A673 (cell line): ENCODE measurements at regions not wholly inside any gene's neighbourhood (a gene's known extent, or its start where the extent isn't known, plus 50 kb on each side); places are given as distances from the start of the nearest gene placed in this dataset.

Experiments
- CTCF ChIP-seq: fragments of 300-800, 200-600 bp; sonication (generic); conservative IDR thresholded peaks from 2 replicates; pipeline ENCODE4 v1.5.1; 2017; ENCODE audit warnings: low read depth, mild to moderate bottlenecking, antibody characterized with exemption, low read length, moderate library complexity, mixed read lengths
- EZH2 ChIP-seq: fragments of 200-600 bp; sonication (generic); IDR thresholded peaks from 2 replicates; pipeline ENCODE4 v1.6.1; 2017; ENCODE audit warnings: borderline replicate concordance, low read depth, mild to moderate bottlenecking, mixed read lengths, antibody characterized with exemption, low read length; ENCODE audit not compliant: poor library complexity, severe bottlenecking

DNA sequence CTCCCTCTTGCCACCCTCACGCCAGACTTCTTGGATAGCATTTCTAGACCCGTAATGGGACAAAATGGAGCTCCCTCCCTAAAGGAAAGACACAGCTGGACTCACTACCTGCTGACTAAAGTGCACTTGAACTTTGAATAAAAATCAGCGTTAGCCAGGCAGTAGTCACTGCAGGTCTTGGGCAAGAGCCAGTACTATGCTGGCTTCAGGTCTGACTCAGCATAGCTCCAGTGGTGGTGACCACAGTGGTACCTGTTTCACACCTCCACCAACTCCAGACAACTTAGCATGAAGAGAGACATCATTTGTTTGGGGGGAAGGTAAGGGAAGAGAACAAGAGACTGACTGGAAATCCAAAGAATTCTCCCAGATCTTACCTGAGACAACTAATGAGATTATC, 906.8 kb downstream of the GRIK2 start:
- TF ChIP-seq CTCF, result no peak
- TF ChIP-seq EZH2, result no peak
